Fibroblast of pulmonary artery (primary cell): ENCODE measurements at regions not wholly inside any gene's neighbourhood (a gene's known extent, or its start where the extent isn't known, plus 50 kb on each side); places are given as distances from the start of the nearest gene placed in this dataset.

ENCODE experiments used
- DNase-seq: peaks from one replicate; pipeline ENCODE4 v3.0.0-alpha.2; 2010; ENCODE audit warnings: low read depth
- H3K4me3 ChIP-seq: replicated peaks from 2 replicates; pipeline ENCODE4 v1.5.1; 2011; ENCODE audit warnings: low read depth, mild to moderate bottlenecking, control low read depth, low read length, moderate library complexity
- CTCF ChIP-seq: IDR thresholded peaks from 2 replicates; pipeline ENCODE4 v1.5.1; 2011; ENCODE audit warnings: mild to moderate bottlenecking, control low read depth, low read length, inconsistent platforms; ENCODE audit errors: missing control alignments

GRCh38 chr2:176490061-176490861, 221.0 kb downstream of the MTX2 start:
- H3K4me3 ChIP-seq, result no peak overlapping the region
- no peak for TF ChIP-seq CTCF
- peak; percentile 42 for DNase-seq

DNA sequence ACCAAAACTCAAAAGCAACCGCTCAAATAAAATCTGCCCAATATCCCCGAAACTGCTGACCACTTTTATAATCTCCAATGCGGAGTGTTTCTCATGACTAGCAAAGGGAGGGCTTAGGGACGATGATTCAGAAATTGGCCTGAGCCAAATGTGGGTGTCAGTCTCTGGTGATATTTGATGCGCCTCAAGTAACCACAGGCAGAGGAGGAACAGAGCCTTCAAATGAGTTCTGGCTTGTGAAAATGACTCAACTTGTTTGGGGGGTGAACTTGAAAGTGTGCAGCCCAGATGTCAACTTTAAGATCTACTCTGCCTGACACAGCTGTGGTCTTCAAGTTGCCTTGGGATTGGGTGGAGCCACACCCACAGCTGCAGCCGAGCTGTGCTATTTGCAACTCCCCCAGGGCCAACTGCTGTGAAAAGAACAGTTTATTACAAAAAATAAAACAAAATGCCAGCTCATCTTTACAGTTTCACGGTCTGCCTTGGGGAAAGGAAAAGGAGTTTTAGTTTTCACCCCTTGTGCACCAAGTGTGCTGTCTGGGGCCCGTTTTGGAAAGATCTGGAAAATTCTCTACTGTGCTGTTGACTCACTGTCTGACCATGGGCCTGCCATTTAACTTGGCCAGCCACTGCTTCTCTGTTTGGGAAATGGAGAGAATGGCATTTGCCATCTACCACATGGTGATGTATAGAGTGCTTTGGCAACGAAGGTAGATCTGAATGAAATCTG, 222.1 kb downstream of the MTX2 start:
- no peak overlapping the region for H3K4me3 ChIP-seq
- no peak for TF ChIP-seq CTCF
- peak; percentile 96 for DNase-seq

- no peak overlapping the region for H3K4me3 ChIP-seq
- no peak for TF ChIP-seq CTCF
- DNase-seq, result no peak
These were observed 223.3 kb downstream of the MTX2 start for GRCh38 chr2:176492583-176492982.

GRCh38 chr2:176493226-176493825, 224.1 kb downstream of the MTX2 start:
- DNase-seq, result no peak
- TF ChIP-seq CTCF, result no peak
- no peak overlapping the region for H3K4me3 ChIP-seq

GRCh38 chr2:176493909-176494308, 224.7 kb downstream of the MTX2 start:
- TF ChIP-seq CTCF, result no peak
- no peak overlapping the region for H3K4me3 ChIP-seq
- no peak for DNase-seq

DNA sequence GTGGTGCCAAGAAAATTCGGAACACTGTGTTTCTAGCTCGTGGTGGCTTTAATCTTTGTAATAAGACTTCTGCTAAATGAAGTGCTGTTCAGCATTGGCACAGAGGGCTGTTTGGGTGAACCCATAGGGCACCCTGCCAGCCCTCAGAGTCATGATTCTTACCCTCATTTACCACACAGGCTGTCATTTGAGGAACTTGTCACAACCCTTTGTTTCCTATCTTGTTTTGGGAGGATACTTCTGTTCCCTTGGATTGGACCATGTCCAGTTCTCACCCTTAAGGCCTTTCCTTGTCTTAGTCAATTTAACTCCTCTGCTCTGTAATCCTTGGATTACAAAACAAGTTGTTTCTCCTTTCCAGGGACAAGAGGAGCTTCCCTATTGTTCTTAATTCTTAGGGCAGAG, 225.7 kb downstream of the MTX2 start:
- no peak overlapping the region for H3K4me3 ChIP-seq
- DNase-seq, result peak; percentile 66
- TF ChIP-seq CTCF, result no peak
